K562 (cell line): ENCODE measurements at regions not wholly inside any gene's neighbourhood (a gene's known extent, or its start where the extent isn't known, plus 50 kb on each side); places are given as distances from the start of the nearest gene placed in this dataset.

Source experiments
- ASH1L ChIP-seq: fragments of 450-650 bp; IDR thresholded peaks from 2 replicates; pipeline ENCODE4 v1.6.1; 2018; ENCODE audit warnings: borderline replicate concordance, mild to moderate bottlenecking, low read depth; ENCODE audit not compliant: partially characterized antibody
- CTCF ChIP-seq, 3 experiments: IDR thresholded peaks in 2 of 3; conservative IDR thresholded peaks in 1 of 3; 2 replicates each; pipeline ENCODE4 v1.5.1; 2011 to 2012; ENCODE audit warnings: low read length in 3 of 3, mild to moderate bottlenecking in 3 of 3, control low read depth in 2 of 3, improper control_type of control experiment in 1 of 3, inconsistent platforms in 1 of 3, low read depth in 1 of 3, mixed read lengths in 1 of 3, moderate library complexity in 1 of 3; ENCODE audit not compliant: insufficient read depth in 2 of 3
- EP300 ChIP-seq: IDR thresholded peaks from 2 replicates; pipeline ENCODE4 v1.6.1; 2012; ENCODE audit warnings: low read length, improper control_type of control experiment
- FOXK1 ChIP-seq: sonication (generic); formaldehyde crosslinking; IDR thresholded peaks from 2 replicates; pipeline ENCODE4 v1.8.0; 2022; ENCODE audit warnings: missing genetic modification reagents, mild to moderate bottlenecking, borderline replicate concordance
- HCFC1 ChIP-seq: IDR thresholded peaks from 2 replicates; pipeline ENCODE4 v1.6.1; 2012; ENCODE audit warnings: low read depth, low read length, improper control_type of control experiment
- POLR2A ChIP-seq: fragments of 450-650 bp; conservative IDR thresholded peaks from 2 replicates; pipeline ENCODE4 v1.6.1; 2016
- POLR2AphosphoS2 ChIP-seq: IDR thresholded peaks from 2 replicates; pipeline ENCODE4 v1.6.1; 2012; ENCODE audit warnings: low read length, improper control_type of control experiment

DNA sequence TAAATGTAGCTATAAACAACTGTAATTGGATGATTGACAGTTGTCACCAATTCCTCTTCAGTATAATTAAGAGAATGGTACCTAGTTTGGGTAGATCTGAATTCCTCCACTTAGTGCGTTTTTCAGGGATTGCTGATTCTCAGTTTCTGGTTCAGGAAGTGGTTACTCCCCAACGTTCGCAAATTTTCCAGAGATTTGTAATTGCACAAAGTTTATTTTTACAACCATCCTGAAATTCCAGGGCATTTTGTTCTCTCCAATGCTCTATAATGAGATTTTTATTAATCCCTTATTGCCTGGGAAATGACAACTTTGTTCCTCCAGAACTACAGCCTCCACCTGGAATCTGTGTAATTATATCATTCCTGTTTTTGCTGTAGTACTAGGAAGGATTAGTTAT is 710.6 kb upstream of the ZEB2 start:
- TF ChIP-seq POLR2A: no peak
- TF ChIP-seq FOXK1 (CRISPR knock-in tag): no peak
- no peak for TF ChIP-seq ASH1L
- TF ChIP-seq HCFC1: no peak
- TF ChIP-seq POLR2AphosphoS2: no peak
- TF ChIP-seq CTCF (IDR thresholded peaks at IDR 0.05 in 2 of 3, conservative IDR thresholded peaks at IDR 0.05 in 1 of 3; ENCODE audit: insufficient read depth in 2 of 3, low read depth in 1 of 3, low read length in 3 of 3): no peak
- no peak for TF ChIP-seq EP300
